ENCODE measurements at regions not wholly inside any gene's neighbourhood (a gene's known extent, or its start where the extent isn't known, plus 50 kb on each side); places are given as distances from the start of the nearest gene placed in this dataset.
"Not testable (repeated sequence)": the region's sequence is repeated elsewhere in the genome, so short reads cannot be mapped to it uniquely, and the experiment has no call there.

DNA sequence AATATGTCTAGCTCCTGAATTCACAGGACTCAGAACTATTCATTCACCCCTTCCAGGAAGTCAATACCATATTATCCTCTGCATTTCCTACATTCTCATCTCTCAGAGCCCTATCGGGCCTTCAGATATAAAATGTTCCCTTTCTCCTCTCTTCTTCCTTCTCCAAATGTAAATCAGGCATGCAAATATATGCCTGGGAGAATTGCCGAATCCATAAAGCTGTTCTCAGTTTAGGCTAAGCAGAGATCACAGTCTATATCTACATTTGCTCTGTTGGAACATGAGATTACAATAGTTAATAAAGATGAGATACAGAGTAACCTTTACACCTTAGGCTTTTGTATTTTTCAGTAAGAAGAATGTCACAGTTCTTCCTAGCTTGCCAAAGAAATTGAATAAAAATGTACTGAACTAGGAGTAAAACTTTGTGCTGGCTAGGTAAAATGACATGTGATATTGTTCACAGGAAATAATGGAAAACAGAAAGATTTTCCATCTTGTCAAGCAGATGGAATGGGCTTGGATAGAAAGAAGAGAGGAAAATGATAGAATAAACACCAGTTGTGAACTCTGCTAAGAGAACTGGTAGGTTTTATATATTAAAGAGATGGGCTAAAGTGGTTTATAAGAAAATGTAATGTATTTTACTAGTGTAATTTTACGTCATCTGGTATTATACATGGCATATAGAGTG is 161.5 kb downstream of the NRIP1 start:
- DNase-seq, result no peak

DNA sequence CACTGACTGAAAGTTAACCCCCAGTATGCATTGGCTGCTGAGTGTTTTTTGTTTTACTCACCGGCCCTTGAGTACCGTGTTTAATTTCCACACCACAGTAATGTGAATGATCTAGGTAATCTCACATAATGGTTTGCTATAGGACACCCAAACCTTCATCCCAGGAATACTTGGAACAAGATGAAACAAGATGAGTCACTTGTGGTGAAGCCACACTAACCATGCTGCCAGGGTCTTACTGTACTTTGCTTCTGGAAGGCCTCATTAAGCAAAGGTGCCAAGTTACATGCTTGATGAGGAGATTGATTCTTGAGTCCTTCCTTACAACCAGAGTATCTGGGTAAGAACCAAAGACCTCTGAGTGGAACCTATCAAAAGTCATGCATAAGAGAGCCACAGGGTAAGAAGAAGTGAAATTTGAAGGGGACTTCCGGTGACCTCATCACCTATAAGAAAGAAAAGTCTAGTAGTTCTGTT is 163.3 kb downstream of the NRIP1 start:
- DNase-seq, result no peak

DNA sequence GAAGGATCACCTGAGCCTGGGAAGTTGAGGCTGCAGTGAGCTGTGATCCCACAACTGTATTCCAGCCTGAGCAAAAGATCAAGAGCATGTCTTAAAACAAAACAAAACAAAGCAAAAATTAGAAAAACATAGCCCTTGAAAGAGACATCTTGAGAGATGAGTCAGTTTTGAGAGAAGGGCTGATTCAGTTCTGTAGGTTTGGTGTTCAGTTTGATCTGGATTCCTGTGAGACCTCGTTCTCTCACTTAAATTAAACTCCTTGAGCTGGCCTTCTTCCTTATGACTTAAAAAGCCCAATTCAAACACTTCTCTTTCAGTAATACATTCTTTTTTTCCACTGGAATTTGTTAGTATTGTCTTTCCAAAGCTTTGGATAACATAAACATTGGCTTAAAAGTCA is 164.2 kb downstream of the NRIP1 start:
- DNase-seq, result no peak

DNA sequence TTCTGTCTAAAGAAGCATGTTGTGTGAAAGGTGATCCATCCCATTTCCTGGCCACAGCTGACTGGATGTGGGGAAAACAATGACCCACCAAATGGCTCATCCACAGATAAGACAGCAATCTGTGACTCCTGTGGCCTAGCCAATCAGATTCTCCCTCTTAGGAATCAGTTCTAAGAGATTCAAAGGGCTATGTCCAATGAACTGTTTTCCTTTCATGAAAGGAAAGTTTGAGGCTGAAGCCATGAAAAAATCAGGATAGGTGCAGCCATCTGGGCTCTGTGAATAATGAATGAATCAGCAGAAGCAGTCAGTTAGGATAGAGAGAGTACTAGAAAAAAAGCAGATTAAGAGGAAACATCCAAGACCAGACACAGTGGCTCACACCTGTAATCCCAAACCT is 164.7 kb downstream of the NRIP1 start:
- DNase-seq, result no peak

DNA sequence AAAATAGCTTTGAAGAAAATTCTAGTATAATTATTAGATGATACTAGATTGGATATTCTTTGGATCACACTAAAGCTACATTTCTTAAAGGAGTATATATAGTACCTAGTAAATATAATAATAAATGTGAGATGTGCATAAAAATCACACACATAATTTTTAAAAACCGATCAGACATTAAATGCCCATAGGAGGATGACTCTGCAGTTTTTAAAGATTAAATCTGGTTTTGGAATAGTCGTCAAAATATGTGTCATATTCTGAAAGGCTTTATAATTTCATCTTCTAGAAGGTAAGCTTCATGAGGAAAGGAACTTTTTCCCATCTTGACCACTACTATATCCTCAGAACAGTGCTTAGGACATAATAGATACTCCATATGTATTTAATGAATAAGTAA is 169.0 kb downstream of the NRIP1 start:
- no peak for DNase-seq

DNA sequence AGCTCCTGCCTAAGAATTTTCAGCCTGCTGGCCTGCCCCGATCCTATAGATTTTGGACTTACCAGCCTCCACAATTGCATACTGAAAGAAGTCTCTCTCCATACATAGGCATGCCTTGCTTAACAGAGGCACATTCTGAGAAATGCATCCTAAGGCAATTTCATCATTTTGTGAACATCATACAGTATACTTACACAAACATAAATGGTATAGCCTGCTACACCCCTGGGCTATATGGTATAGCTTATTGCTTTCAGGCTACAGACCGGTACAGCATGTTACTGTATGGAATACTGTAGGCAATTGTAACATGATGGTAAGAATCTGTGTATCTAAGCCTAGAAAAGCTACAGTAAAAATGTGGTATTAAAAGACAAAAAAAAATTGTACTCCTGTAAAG is 174.7 kb downstream of the NRIP1 start:
- DNase-seq, result no peak

DNA sequence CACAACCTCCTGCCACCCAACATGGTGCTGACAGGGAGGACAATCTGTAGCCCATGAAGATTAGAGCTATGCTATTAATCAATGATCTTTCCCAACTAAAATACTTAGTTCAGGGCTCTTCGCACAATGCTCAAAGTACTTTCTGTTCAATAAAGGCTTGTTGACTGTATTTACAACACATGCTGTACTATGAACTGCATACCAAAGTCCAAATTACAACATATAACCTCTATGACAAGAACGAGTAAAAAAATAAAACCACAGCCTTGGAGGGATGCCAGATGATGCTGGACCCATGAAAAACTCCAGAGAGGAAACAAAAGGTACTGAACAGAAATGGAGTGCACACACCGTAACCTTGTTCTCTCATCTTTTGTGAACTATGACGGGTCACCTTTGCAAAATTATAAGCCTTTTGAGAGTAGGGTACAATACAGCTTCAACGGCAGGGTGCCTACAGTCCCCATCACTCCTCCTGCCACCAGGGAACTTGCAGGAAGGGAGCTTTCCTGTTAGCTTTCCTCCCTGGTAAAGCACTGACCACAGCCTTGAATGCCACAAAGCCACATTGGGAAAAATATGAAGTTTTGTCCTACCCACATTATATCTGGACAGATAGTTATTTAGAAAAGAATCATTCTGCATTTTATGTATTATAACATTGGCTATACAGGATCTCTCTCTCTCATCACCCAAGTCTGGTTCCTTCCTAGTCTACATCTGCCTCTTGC is 175.6 kb downstream of the NRIP1 start:
- no peak for DNase-seq

DNA sequence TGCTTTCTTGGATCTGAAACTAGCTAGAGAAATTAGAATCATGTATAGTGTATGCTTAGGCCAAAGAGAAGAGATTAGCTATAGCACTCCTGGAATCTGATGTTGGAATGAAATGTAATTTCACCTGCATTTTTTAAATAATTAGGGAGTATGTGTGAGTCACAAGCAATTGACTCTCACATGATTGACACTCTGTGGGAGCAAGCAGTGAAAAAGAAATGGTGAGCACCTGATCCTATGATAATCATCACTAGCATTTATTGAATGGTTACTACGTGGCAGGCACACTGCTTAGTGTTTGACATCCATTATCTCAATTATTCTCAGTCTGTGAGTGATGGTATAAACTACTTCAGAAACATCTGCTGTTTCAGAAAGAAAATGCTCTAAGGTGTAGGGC is 176.6 kb downstream of the NRIP1 start:
- DNase-seq, result no peak

DNA sequence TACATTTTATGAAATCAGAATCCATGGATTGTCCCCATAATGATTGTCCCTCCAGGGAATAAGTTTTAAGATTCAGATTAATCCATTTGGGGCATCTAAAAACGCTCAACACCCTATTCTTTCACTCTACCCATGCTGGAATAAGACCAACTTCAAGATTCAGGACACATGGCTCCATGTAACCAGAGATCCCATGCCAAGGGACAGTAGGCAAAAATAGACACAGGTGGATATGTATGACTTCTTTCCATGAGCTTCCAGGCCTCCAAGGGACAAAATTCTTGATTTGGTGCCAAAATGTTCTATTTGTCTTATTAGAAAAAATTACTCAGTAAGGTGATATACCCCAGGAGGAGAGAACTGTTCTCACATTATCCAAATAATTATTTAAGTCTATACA is 178.8 kb downstream of the NRIP1 start:
- DNase-seq, result no peak

DNA sequence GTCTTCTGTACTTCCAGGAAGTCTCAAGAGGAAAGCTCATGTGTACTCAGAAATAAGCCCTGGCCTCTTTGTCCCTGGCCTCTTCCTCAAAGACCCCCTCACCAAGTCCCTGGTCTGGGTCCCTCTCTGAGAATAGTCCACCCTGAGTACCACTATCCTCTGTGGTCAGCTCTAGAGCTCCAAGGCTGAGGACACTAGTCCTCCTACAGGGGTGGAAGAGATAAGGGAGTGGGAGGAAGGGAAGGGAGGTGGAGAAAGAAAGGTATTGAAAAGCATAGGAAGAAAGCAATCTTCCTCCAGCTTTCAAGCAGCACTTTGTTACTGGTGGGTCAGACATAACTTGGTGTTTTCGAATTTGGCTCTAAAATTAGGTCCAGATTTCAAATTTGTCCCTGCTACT is 181.4 kb downstream of the NRIP1 start:
- no peak for DNase-seq

DNA sequence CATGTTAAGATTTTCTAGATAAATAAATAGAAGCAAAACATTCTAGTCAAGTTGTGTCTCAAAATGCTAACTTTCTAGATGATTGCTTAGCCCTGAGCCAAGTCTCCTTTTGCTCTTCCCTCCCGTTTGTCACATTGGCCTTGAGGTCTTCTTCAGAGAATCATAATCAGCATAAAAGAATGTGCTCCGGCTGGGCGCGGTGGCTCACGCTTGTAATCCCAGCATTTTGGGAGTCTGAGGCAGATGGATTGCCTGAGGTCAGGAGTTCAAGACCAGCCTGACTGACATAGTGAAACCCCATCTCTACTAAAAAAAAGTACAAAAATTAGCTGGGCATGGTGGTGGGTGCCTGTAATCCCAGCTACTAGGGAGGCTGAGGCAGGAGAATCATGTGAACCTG is 182.3 kb downstream of the NRIP1 start:
- DNase-seq, result not testable (repeated sequence)

DNA sequence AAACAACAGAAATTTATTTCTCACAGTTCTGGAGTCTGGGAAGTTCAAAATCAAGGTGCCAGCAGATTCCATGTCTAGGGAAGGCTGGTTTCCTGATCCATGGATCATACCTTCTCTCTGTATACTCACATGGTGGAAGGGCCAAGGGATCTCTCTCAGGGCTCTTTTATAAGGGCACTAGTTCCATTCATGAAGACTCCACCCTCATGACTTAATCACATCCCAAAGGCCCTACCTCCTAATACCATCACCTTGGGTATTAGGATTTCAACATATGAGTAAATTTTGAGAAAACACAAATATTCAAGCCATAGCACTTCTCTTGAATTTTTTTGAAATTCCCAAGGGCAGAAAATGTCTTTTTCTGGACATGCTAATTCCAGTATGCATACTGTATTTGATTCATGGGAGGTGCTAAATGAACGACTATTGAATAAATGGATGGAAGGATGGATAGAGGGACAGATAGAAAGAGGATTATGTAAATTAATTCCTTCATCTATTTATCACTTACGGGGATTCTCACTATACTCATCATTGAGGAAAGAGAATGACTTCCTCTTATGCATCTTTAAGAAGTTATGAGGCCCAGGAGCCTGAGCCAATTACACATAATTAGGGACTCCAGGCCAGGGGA is 182.8 kb downstream of the NRIP1 start:
- DNase-seq, result no peak

DNA sequence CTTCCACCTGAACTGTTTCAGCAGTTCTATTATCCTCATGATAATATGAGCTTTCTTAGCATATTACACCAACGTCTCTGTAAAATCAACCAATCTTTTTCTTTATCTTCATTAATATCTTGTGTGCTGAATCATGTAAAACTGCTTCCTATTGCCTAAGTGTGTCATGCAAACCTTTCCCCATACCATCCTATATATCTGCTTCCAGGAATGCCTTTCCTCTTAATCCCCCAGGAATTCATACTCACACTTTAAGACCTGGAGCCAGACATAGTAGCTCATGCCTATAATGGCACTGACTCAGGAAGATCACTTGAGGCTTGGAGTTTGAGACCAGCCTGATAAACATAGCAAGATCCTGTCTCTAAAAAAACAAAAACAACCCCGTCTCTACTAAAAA is 183.9 kb downstream of the NRIP1 start:
- no peak for DNase-seq

DNA sequence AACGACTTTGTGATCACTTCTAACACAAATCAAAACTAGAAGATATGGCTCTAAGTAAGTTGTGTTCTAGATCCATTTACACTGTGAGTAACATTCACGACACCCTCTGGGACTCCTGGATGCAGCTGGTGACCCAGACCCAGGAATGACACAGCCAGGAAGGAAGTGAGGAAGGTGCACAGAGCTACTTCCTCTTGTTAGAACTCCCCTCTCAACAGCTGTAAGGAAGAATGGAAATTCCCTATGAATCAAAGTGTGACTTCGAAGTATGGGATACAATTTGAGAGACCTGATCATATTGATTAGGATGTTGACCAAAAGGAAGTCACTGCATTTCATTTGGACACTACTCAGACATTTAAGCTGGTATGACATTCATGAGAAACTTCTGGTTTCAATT is 185.3 kb downstream of the NRIP1 start:
- DNase-seq, result no peak

DNA sequence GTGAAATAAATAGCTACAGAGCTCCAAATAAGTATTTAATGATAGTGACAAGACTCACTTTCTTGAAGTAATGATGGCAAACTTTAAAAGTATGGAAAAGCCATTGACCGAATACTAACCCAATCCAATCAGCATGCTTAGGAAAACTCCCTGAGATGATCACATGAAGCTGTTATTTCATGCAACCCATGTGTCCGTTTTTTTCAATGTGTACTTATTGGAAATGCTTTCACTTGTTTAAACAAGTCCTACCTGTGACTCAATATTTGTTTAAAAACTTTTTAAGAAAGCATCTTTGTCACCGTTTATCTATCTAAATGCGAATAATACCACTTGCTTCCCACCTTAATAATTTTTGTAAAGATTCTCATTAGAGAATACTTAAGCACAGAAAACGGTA is 185.8 kb downstream of the NRIP1 start:
- no peak for DNase-seq

DNA sequence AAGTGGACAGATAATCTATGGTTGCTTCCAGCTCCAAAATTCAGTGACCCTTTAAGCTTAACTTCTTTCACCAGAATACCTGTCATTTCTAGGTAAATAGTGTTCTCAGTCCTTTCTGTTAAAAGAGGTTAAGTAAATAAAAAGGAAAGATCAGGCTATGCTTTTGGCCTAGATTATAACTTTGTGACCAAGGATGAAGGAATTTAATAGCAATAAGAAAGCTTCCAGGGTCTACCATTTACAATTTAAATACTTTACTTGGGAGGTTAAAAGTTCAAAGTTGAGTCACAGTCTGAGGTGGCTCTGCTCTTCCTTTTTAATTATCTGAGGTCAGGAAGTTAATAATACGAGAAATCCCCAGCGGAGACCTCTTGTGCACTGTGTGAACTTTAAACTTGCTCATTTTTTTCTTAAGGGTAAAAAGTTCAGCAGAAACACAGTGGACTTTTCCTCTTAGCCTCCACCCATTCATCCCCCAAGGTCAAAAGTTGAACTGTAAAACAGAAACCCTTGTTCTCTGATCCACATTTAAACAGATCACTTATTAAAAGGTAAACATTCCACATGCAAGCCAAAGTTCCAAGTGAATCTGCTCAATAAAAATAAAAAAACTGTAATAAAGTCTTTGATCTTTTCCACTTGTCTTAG is 187.1 kb downstream of the NRIP1 start:
- DNase-seq, result no peak

DNA sequence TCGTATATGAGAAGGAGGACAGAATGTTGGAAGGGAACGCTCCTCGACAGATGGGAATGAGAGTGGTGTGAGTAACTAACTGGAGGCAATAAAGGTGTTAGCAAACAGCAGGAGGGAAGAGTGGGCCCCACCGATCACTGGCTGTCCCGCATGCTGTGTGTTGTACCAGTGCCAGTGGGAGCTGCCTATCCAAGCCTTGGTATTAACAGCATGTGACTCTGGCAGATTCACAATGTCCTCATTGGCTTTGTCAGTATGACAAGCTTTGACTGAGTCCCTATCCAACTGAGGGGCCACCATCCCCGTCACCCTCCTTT is 188.3 kb downstream of the NRIP1 start:
- no peak for DNase-seq

DNA sequence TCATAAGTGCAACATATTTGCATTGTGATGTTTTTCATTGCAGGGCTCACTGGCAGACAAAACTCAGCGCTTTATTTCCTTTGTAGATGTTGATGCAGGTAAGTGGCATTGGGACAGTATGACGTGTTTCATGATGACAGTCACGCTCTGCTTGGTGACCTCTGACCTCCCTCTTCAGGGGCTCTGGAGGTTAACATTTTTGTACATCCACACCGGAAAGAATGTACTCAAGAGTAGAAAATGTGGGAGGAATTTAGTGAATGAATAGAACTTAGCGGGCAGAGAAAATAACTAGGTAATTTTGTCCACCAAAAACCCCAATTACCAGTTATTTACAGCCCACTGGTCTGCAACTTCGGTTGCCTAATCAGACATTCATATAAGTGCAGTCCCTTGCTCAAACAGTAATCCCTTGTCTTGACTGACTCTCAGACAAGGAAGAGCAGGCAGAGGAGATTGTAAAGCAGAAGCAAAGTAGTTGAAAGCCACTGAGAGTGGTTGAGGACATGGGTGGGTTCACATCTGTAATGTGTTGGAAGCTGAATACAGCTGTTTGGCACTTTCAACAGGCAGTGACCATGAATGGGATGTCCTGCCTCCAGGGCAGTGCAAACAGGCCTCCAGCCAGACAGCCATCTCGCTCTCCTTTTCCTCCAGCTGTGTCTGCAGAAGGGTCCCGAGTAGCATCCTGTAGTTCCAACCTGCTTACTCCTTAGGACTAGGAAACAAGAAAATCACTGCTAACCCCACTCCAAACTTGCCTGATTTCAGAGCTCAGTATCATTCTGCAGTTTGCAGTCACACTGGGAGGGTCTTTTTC is 188.9 kb downstream of the NRIP1 start:
- DNase-seq, result no peak

DNA sequence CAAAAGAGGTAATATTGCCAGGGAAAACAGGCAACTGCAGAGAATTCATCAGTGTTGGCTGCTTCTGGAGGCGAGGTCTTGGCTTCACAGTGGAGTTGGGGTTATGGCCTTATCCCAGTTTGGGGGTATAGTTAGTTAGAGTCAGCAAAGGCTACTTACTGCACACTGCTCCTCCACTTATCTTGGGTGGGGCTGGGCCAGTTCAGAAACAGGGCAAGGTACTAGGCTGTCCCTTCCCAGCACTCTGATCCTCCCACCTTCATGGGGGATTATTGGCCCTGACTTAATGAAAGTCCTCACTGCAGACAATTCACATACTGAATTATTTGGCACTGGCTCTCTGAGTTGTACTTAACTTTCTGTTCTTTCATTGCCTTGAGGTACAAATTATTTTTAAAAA is 189.6 kb downstream of the NRIP1 start:
- DNase-seq, result no peak

DNA sequence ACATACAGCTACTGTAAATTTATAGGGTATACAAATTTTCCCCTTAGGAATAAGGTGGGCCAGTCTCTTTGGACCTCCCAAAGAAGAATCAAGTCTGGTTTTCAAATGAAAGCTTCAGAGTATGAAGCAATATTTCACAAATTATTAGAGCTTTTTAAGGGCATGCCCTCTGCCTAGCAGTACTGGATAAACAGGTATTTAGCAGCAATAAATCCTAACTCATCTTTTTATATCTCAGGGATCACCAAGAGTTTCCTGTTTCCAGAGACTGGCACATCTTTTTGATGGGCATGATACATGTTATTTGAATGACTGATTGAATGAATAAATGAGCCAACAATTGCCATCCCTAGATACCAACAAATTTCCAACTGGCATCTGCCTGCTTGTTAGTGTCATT is 190.4 kb downstream of the NRIP1 start:
- DNase-seq, result no peak

DNA sequence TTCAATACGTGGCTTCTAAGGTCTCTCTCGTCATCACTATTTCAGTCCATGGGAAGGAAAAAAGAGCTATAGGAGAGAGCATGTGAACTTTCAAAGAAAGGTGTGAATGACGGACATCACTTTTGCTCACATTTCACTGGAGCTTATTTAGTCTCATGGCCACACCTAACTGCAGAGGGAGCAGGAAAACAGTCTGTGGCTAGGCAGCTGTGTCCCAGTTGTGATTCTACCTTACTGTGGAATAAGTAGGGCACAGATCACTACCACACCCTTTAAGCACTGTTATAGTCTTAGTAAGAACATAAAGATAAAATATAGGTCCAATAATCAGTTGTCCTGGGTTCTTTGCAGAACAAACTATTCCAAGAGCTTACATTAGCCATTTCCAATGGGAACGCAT is 192.9 kb downstream of the NRIP1 start:
- no peak for DNase-seq

DNA sequence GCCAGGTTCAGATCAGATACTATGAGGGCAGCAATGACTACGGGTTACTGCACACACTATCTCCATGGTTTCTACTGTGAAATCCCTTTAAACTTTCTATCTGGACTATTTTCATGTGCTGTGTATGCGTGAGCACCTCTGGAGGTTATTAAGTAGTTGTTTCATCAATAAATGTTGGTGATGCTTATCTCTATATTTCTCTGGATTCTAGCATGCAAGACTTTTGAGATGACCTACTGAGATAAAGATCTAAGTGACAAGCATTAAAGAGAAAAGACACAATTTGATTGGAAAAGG is 194.0 kb downstream of the NRIP1 start:
- DNase-seq, result no peak
